ENCODE measurements at regions not wholly inside any gene's neighbourhood (a gene's known extent, or its start where the extent isn't known, plus 50 kb on each side); places are given as distances from the start of the nearest gene placed in this dataset.

GRCh38 chr5:68447136-68447929, 231.8 kb downstream of the PIK3R1 start:
- Mint-ChIP-seq H3K27me3 (peaks cover 15% of the 10 kb centered on the region), H3K4me3 (no peak overlapping the region), H3K36me3 (ENCODE audit: low read depth) (no peaks in the 10 kb centered on the region), H3K27ac (no peak overlapping the region), H3K4me1 (peaks cover 10% of the 10 kb centered on the region), H3K9me3 (peaks cover 13% of the 10 kb centered on the region)
- intact Hi-C loops (cut with micrococcal nuclease): no loop called here
- DNase-seq: no peak

GRCh38 chr5:68449380-68449779, 233.8 kb downstream of the PIK3R1 start:
- H3K27ac Mint-ChIP-seq: no peak overlapping the region
- intact Hi-C loops (cut with micrococcal nuclease): no loop called here
- H3K36me3 Mint-ChIP-seq (ENCODE audit: low read depth): no peaks in the 10 kb centered on the region
- no peak for DNase-seq
- H3K4me3 Mint-ChIP-seq: no peak overlapping the region
- peaks cover 2% of the 10 kb centered on the region for H3K4me1 Mint-ChIP-seq
- H3K27me3 Mint-ChIP-seq: peaks cover 29% of the 10 kb centered on the region
- H3K9me3 Mint-ChIP-seq: peaks cover 22% of the 10 kb centered on the region

GRCh38 chr5:68450245-68450852, 234.8 kb downstream of the PIK3R1 start:
- intact Hi-C loops (cut with micrococcal nuclease): no loop called here
- H3K9me3 Mint-ChIP-seq: peaks cover 27% of the 10 kb centered on the region
- peaks cover 34% of the 10 kb centered on the region for H3K27me3 Mint-ChIP-seq
- DNase-seq: no peak
- H3K36me3 Mint-ChIP-seq (ENCODE audit: low read depth): no peaks in the 10 kb centered on the region
- H3K27ac Mint-ChIP-seq: no peak overlapping the region
- no peak overlapping the region for H3K4me3 Mint-ChIP-seq
- H3K4me1 Mint-ChIP-seq: peaks cover 1% of the 10 kb centered on the region

- no peaks in the 10 kb centered on the region for H3K36me3 Mint-ChIP-seq (ENCODE audit: low read depth)
- peaks cover 27% of the 10 kb centered on the region for H3K9me3 Mint-ChIP-seq
- H3K27me3 Mint-ChIP-seq: peaks cover 34% of the 10 kb centered on the region
- no peak overlapping the region for H3K27ac Mint-ChIP-seq
- no peak for DNase-seq
- H3K4me1 Mint-ChIP-seq: peaks cover 1% of the 10 kb centered on the region
- intact Hi-C loops (cut with micrococcal nuclease): no loop called here
- H3K4me3 Mint-ChIP-seq: no peak overlapping the region
Observed at GRCh38 chr5:68452286-68452685, 236.7 kb downstream of the PIK3R1 start.

- Mint-ChIP-seq H3K4me1 (peaks cover 13% of the 10 kb centered on the region), H3K9me3 (peaks cover 20% of the 10 kb centered on the region), H3K27ac (no peak overlapping the region), H3K36me3 (ENCODE audit: low read depth) (no peaks in the 10 kb centered on the region), H3K27me3 (peaks cover 29% of the 10 kb centered on the region), H3K4me3 (no peak overlapping the region)
- intact Hi-C loops (cut with micrococcal nuclease): no loop called here
- no peak for DNase-seq
Observed at GRCh38 chr5:68454172-68454571, 238.6 kb downstream of the PIK3R1 start.

GRCh38 chr5:68454766-68455165, 239.2 kb downstream of the PIK3R1 start:
- Mint-ChIP-seq H3K9me3 (peaks cover 18% of the 10 kb centered on the region), H3K4me1 (peaks cover 17% of the 10 kb centered on the region), H3K36me3 (ENCODE audit: low read depth) (no peaks in the 10 kb centered on the region), H3K27ac (no peak overlapping the region), H3K27me3 (peaks cover 28% of the 10 kb centered on the region), H3K4me3 (no peak overlapping the region)
- no peak for DNase-seq
- intact Hi-C loops (cut with micrococcal nuclease): no loop called here

- Mint-ChIP-seq H3K27me3 (peaks cover 28% of the 10 kb centered on the region), H3K4me3 (no peak overlapping the region), H3K27ac (no peak overlapping the region), H3K4me1 (peaks cover 18% of the 10 kb centered on the region), H3K36me3 (ENCODE audit: low read depth) (no peaks in the 10 kb centered on the region), H3K9me3 (peaks cover 18% of the 10 kb centered on the region)
- intact Hi-C loops (cut with micrococcal nuclease): no loop called here
- no peak for DNase-seq
Observed at GRCh38 chr5:68455216-68455615, 239.7 kb downstream of the PIK3R1 start.

- intact Hi-C loops (cut with micrococcal nuclease): no loop called here
- H3K9me3 Mint-ChIP-seq: peaks cover 15% of the 10 kb centered on the region
- H3K27ac Mint-ChIP-seq: no peak overlapping the region
- no peaks in the 10 kb centered on the region for H3K36me3 Mint-ChIP-seq (ENCODE audit: low read depth)
- no peak for DNase-seq
- H3K27me3 Mint-ChIP-seq: peaks cover 21% of the 10 kb centered on the region
- peaks cover 18% of the 10 kb centered on the region for H3K4me1 Mint-ChIP-seq
- H3K4me3 Mint-ChIP-seq: no peak overlapping the region
Observed at GRCh38 chr5:68456756-68457217, 241.2 kb downstream of the PIK3R1 start.

GRCh38 chr5:68457285-68457684, 241.7 kb downstream of the PIK3R1 start:
- no peak overlapping the region for H3K27ac Mint-ChIP-seq
- intact Hi-C loops (cut with micrococcal nuclease): no loop called here

GRCh38 chr5:68458416-68459021, 243.0 kb downstream of the PIK3R1 start:
- Mint-ChIP-seq H3K27ac (no peak overlapping the region), H3K4me3 (no peak overlapping the region), H3K4me1 (peaks cover 18% of the 10 kb centered on the region), H3K9me3 (peaks cover 14% of the 10 kb centered on the region), H3K36me3 (ENCODE audit: low read depth) (no peaks in the 10 kb centered on the region), H3K27me3 (peaks cover 13% of the 10 kb centered on the region)
- peak; percentile 63 for DNase-seq
- intact Hi-C loops (cut with micrococcal nuclease): no loop called here

More at GRCh38 chr5:68457285-68457684, 241.7 kb downstream of the PIK3R1 start:
- DNase-seq: no peak
- peaks cover 18% of the 10 kb centered on the region for H3K4me1 Mint-ChIP-seq
- H3K27me3 Mint-ChIP-seq: peaks cover 21% of the 10 kb centered on the region
- no peaks in the 10 kb centered on the region for H3K36me3 Mint-ChIP-seq (ENCODE audit: low read depth)
- peaks cover 14% of the 10 kb centered on the region for H3K9me3 Mint-ChIP-seq
- H3K4me3 Mint-ChIP-seq: no peak overlapping the region

GRCh38 chr5:68459093-68459809, 243.7 kb downstream of the PIK3R1 start:
- intact Hi-C loops (cut with micrococcal nuclease): no loop called here
- Mint-ChIP-seq H3K4me3 (no peak overlapping the region), H3K36me3 (ENCODE audit: low read depth) (no peaks in the 10 kb centered on the region), H3K27ac (no peak overlapping the region), H3K4me1 (peaks cover 18% of the 10 kb centered on the region), H3K9me3 (peaks cover 6% of the 10 kb centered on the region), H3K27me3 (peaks cover 5% of the 10 kb centered on the region)
- no peak for DNase-seq

- no peak for DNase-seq
- no peak overlapping the region for H3K4me3 Mint-ChIP-seq
- H3K9me3 Mint-ChIP-seq: peaks cover 5% of the 10 kb centered on the region
- H3K27ac Mint-ChIP-seq: no peak overlapping the region
- no peaks in the 10 kb centered on the region for H3K36me3 Mint-ChIP-seq (ENCODE audit: low read depth)
- intact Hi-C loops (cut with micrococcal nuclease): loop anchor here (1.0 to 10.0 kb wide), 3 partner anchors 157 to 425 kb away; no protein-coding TSS in a partner anchor
- H3K27me3 Mint-ChIP-seq: peaks cover 5% of the 10 kb centered on the region
- H3K4me1 Mint-ChIP-seq: peaks cover 18% of the 10 kb centered on the region
Observed at GRCh38 chr5:68459810-68460139, 244.2 kb downstream of the PIK3R1 start.

GRCh38 chr5:68460147-68460798, 244.7 kb downstream of the PIK3R1 start:
- Mint-ChIP-seq H3K9me3 (peaks cover under 1% of the 10 kb centered on the region), H3K4me3 (no peak overlapping the region), H3K27me3 (peaks cover under 1% of the 10 kb centered on the region), H3K4me1 (peaks cover 17% of the 10 kb centered on the region), H3K27ac (no peak overlapping the region), H3K36me3 (ENCODE audit: low read depth) (no peaks in the 10 kb centered on the region)
- intact Hi-C loops (cut with micrococcal nuclease): loop anchor here (1.0 to 10.0 kb wide), 3 partner anchors 158 to 425 kb away; no protein-coding TSS in a partner anchor
- peak; percentile 83 for DNase-seq
